Loucy (cell line): ENCODE measurements at regions not wholly inside any gene's neighbourhood (a gene's known extent, or its start where the extent isn't known, plus 50 kb on each side); places are given as distances from the start of the nearest gene placed in this dataset.
"Not testable (repeated sequence)": the region's sequence is repeated elsewhere in the genome, so short reads cannot be mapped to it uniquely, and the experiment has no call there.

Experiments used
- H2AFZ ChIP-seq: fragments of 200-600 bp; sonication (generic); 2 replicates; pipeline ENCODE4 v1.6.0; 2016; ENCODE audit warnings: antibody characterized with exemption, mild to moderate bottlenecking, low read length, moderate library complexity
- H3F3A ChIP-seq: fragments of 200-600 bp; 2 replicates; pipeline ENCODE4 v1.6.0; 2016; ENCODE audit warnings: antibody characterized with exemption, low read depth, mild to moderate bottlenecking
- H3K27me3 ChIP-seq: fragments of 200-600 bp; sonication (generic); 2 replicates; pipeline ENCODE4 v1.6.1; 2014; ENCODE audit warnings: low read length, mild to moderate bottlenecking; ENCODE audit not compliant: insufficient read depth, poor library complexity, severe bottlenecking
- H3K36me3 ChIP-seq: fragments of 200-600 bp; sonication (generic); 2 replicates; pipeline ENCODE4 v1.6.1; 2016; ENCODE audit warnings: low read length; ENCODE audit not compliant: insufficient read depth
- H3K4me1 ChIP-seq: fragments of 200-600 bp; sonication (generic); 2 replicates; pipeline ENCODE4 v1.5.1; 2014; ENCODE audit warnings: low read length, mild to moderate bottlenecking; ENCODE audit not compliant: insufficient read depth, poor library complexity, severe bottlenecking
- H3K4me2 ChIP-seq: fragments of 200-600 bp; sonication (generic); 2 replicates; pipeline ENCODE4 v1.6.0; 2014; ENCODE audit warnings: antibody characterized with exemption, low read length, low read depth, mild to moderate bottlenecking; ENCODE audit not compliant: poor library complexity, severe bottlenecking
- H3K4me3 ChIP-seq: fragments of 200-600 bp; sonication (generic); 2 replicates; pipeline ENCODE4 v1.5.1; 2014; ENCODE audit warnings: low read length, mild to moderate bottlenecking, mixed read lengths; ENCODE audit not compliant: poor library complexity, severe bottlenecking
- H3K79me2 ChIP-seq: fragments of 200-600 bp; sonication (generic); 2 replicates; pipeline ENCODE4 v1.6.1; 2014; ENCODE audit warnings: low read length; ENCODE audit not compliant: insufficient read depth
- H3K9ac ChIP-seq: fragments of 200-600 bp; sonication (generic); 2 replicates; pipeline ENCODE4 v1.6.0; 2014; ENCODE audit warnings: mild to moderate bottlenecking, low read depth, low read length, moderate library complexity; ENCODE audit not compliant: poor library complexity, severe bottlenecking
- H3K9me2 ChIP-seq: fragments of 200-600 bp; sonication (generic); replicated peaks from 2 replicates; pipeline ENCODE4 v1.6.1; 2016; ENCODE audit warnings: low read depth, low read length, mixed read lengths
- H3K9me3 ChIP-seq: fragments of 200-600 bp; sonication (generic); 2 replicates; pipeline ENCODE4 v1.6.1; 2014; ENCODE audit warnings: mild to moderate bottlenecking, antibody characterized with exemption, low read length, low read depth; ENCODE audit not compliant: insufficient read depth
- H4K20me1 ChIP-seq: fragments of 200-600 bp; sonication (generic); 2 replicates; pipeline ENCODE4 v1.6.0; 2014; ENCODE audit warnings: antibody characterized with exemption, low read length, mild to moderate bottlenecking; ENCODE audit not compliant: insufficient read depth, poor library complexity, severe bottlenecking
- EZH2phosphoT487 ChIP-seq: fragments of 200-600 bp; IDR thresholded peaks from 2 replicates; pipeline ENCODE4 v1.6.1; 2018; ENCODE audit warnings: antibody characterized with exemption, mild to moderate bottlenecking, moderate library complexity, borderline replicate concordance
- TF ChIP-seq, protein P1 (sequence below): fragments of 200-600 bp; sonication (generic); conservative IDR thresholded peaks from 2 replicates; pipeline ENCODE4 v1.5.1; 2014; ENCODE audit warnings: mild to moderate bottlenecking, antibody characterized with exemption, low read length

DNA sequence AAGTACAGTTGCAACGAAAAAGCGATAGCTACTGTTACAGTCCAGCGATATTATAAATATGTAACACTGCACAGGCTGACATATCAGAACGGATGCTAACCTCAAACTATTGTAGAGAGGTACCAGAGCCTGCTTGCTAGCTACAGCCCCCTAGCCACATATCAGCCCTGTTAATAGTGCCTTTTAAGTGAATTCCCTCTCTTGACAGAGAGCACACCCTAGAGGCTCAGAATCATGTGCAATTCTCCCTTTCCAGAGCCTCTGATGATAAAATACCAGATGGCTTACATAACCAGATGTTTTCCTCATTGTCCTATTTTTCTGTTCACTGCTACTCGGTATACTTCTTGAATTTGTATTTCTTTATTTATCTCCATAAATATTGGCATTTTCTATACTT is 960.7 kb upstream of the CELF2 start:
- no peak overlapping the region for H3K4me2 ChIP-seq
- H3K36me3 ChIP-seq: no peaks in the 10 kb centered on the region
- H3K79me2 ChIP-seq: no peaks in the 10 kb centered on the region
- TF ChIP-seq EZH2phosphoT487: no peak
- TF ChIP-seq, protein P1, sequence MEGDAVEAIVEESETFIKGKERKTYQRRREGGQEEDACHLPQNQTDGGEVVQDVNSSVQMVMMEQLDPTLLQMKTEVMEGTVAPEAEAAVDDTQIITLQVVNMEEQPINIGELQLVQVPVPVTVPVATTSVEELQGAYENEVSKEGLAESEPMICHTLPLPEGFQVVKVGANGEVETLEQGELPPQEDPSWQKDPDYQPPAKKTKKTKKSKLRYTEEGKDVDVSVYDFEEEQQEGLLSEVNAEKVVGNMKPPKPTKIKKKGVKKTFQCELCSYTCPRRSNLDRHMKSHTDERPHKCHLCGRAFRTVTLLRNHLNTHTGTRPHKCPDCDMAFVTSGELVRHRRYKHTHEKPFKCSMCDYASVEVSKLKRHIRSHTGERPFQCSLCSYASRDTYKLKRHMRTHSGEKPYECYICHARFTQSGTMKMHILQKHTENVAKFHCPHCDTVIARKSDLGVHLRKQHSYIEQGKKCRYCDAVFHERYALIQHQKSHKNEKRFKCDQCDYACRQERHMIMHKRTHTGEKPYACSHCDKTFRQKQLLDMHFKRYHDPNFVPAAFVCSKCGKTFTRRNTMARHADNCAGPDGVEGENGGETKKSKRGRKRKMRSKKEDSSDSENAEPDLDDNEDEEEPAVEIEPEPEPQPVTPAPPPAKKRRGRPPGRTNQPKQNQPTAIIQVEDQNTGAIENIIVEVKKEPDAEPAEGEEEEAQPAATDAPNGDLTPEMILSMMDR: no peak
- no peaks in the 10 kb centered on the region for H3K9me3 ChIP-seq
- no peaks in the 10 kb centered on the region for H3F3A ChIP-seq
- H3K4me3 ChIP-seq: no peak overlapping the region
- H4K20me1 ChIP-seq: no peaks in the 10 kb centered on the region
- H3K27me3 ChIP-seq: no peaks in the 10 kb centered on the region
- H3K4me1 ChIP-seq: no peaks in the 10 kb centered on the region
- no peaks in the 10 kb centered on the region for H3K9me2 ChIP-seq
- no peak overlapping the region for H3K9ac ChIP-seq
- no peak overlapping the region for H2AFZ ChIP-seq

DNA sequence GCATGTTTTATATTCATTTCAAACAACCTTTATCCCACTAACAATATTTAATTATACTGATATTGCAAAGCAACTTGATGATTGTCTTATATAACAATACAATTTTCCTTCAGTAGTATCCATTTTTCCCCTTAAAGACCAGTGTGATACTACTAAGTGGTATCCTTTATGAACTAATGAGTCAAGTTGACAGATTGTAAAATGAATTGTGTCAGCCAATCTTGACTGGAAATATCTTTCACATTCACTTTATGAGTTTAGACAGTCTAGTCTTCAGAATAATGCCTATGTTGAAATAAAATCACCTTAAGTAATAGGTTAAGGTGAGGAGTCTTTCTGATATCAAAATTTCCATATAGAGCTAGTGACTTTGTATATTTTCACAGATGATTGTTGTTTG is 950.0 kb upstream of the CELF2 start:
- Histone ChIP-seq H3K9ac (no peak overlapping the region), H3K4me2 (no peak overlapping the region)
- TF ChIP-seq, protein P1: no peak
- no peak for TF ChIP-seq EZH2phosphoT487

DNA sequence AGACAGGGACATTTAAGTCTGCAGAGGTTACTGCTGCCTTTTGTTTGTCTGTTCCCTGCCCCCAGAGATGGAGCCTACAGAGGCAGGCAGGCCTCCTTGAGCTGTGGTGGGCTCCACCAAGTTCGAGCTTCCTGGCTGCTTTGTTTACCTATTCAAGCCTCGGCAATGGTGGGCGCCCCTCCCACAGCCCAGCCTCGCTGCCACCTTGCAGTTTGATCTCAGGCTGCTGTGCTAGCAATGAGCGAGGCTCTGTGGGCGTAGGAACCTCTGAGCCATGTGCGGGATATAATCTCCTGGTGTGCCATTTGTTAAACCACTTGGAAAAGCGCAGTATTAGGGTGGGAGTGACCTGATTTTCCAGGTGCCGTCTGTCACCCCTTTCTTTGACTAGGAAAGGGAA is 942.8 kb upstream of the CELF2 start:
- H4K20me1 ChIP-seq, H3K4me2 ChIP-seq, H3K9ac ChIP-seq, H3K27me3 ChIP-seq, H3K79me2 ChIP-seq, H2AFZ ChIP-seq, H3F3A ChIP-seq, H3K4me3 ChIP-seq, H3K9me3 ChIP-seq, H3K36me3 ChIP-seq, H3K4me1 ChIP-seq, H3K9me2 ChIP-seq: not testable (repeated sequence)

More for the DNA sequence above, 950.0 kb upstream of the CELF2 start:
- Histone ChIP-seq H3K9me2 (no peaks in the 10 kb centered on the region), H2AFZ (no peak overlapping the region), H3K9me3 (no peaks in the 10 kb centered on the region), H3K27me3 (no peaks in the 10 kb centered on the region), H3K4me3 (no peak overlapping the region), H4K20me1 (no peaks in the 10 kb centered on the region), H3K36me3 (no peaks in the 10 kb centered on the region), H3K4me1 (no peaks in the 10 kb centered on the region), H3F3A (no peaks in the 10 kb centered on the region), H3K79me2 (no peaks in the 10 kb centered on the region)

DNA sequence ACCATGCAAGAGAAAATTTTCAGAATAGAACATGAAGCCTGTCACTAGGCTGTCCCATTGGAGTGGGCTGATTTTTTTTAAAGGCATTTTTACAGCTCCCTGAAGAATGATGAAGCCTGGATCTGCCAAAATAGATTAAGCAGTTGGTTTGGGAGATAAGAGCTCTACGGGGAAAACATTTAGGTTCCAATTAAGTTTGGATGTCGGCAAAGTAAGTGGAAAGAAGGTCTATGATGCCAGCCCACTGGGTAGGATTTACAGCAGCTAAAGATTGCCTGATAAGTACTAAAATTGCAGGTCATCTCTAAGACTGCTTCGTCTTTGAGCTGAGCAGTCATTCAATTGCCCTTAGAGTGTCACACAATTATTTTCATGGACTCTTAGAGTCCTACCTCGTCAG is 939.2 kb upstream of the CELF2 start:
- no peak for TF ChIP-seq EZH2phosphoT487
- TF ChIP-seq, protein P1: no peak
- Histone ChIP-seq H3K9ac (no peak overlapping the region), H3K4me2 (no peak overlapping the region), H3K27me3 (no peaks in the 10 kb centered on the region), H3K4me1 (no peaks in the 10 kb centered on the region), H3F3A (no peaks in the 10 kb centered on the region), H3K4me3 (no peak overlapping the region), H3K9me3 (no peaks in the 10 kb centered on the region), H2AFZ (no peak overlapping the region), H3K36me3 (no peaks in the 10 kb centered on the region), H4K20me1 (no peaks in the 10 kb centered on the region), H3K9me2 (no peaks in the 10 kb centered on the region), H3K79me2 (no peaks in the 10 kb centered on the region)
